GM12872 (cell line): ENCODE measurements at regions not wholly inside any gene's neighbourhood (a gene's known extent, or its start where the extent isn't known, plus 50 kb on each side); places are given as distances from the start of the nearest gene placed in this dataset.

Experiments
- CTCF ChIP-seq: IDR thresholded peaks from 3 replicates; pipeline ENCODE4 v1.5.1; 2011; ENCODE audit warnings: low read depth, mild to moderate bottlenecking, low read length, moderate library complexity; ENCODE audit not compliant: insufficient read depth

DNA sequence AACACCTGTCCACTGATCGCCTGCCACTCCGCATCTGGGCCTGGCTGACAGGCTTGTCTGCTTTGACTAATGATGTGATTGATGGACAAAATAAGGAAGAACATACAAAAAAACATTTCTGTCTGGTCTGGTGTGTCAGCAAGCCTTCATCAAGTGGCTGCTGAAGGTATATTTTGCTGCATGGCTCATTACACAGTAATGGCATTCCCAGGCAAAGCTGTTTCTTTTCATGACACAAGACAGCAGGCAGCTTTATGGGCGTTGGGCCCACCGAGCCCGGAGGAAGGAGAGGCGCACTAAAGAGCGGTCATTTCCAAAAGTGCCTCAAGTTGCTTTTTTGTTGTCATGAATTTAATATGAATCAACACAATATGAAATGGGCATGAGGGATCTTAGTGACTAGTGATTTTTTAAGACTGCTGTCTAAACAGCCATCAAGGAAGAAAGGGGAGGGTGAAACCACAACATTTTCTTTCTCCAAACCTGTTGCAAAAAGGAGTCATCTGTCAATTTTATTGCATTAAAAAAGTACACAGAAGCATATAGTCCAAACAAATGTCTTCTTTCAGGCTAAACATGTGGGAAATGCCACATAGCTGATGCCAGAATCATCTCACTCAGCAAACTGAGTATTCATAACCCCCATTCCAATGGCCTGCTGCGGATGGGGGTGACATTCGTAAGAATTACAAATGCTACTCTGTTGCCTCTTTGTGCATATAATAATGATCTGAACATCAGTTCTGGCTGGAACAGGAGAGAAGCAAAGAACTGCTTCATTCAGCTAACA is 476.6 kb downstream of the ZNF536 start:
- TF ChIP-seq CTCF: no peak

GRCh38 chr19:30846102-30846501 is 473.9 kb downstream of the ZNF536 start:
- TF ChIP-seq CTCF: no peak

DNA sequence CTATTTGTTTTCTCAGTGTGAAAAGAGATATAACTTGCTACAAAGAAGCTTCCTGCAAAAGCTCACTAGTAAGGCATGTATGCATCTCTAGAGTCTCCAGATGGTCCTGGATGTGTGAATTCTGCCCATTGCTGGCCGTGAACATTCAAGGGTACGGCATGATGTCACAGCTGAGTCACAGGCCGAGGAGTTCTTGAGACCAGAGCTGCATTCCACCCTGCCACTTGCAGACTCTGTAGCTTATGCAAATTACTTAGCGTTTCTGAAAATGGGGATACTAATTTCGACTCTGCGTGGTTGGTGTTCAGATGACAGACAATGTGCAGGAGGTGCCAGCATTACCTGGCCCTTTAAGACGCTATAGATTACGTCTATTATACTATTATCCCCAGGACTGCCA is 470.7 kb downstream of the ZNF536 start:
- no peak for TF ChIP-seq CTCF

DNA sequence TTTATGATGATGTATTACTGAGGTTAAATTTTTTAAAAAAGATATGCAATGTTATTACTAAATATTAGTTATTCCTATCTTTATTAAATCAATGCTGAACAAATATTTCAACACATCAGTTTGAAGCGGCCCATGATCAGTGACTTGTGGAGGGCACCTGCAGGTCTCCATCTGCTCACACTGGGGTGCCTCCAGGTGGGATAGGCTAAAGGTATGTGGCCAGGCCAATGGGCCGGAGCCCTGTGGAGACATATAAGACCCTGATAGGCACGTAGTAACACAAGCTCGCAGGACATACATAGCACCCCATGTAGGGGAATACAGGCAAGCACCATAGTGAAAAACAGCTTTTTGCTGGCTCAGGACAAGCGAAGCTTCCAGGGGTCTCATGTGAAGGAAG is 469.8 kb downstream of the ZNF536 start:
- no peak for TF ChIP-seq CTCF

- no peak for TF ChIP-seq CTCF
These were observed 458.7 kb downstream of the ZNF536 start for GRCh38 chr19:30830875-30831274.

DNA sequence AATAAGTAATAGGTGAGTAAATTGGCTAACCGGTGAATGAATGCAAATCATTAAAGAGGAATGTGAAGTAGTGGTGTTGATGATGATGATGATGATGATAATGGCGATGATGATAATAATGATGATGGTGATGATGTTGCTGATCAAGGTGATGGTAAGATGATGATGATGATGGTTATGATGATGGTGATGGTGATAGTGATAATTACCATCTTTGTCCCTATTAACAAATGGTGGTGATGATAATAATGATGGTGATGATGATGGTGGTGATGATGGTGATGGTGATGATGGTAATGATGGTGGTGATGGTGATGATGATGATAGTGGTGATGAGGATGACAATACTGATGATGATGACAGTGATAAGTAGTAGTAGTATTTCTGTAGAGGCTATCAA is 452.6 kb downstream of the ZNF536 start:
- TF ChIP-seq CTCF: no peak

- no peak for TF ChIP-seq CTCF
These were observed 445.9 kb downstream of the ZNF536 start for GRCh38 chr19:30817965-30818567.
